GM03348 (cell line): ENCODE measurements at regions not wholly inside any gene's neighbourhood (a gene's known extent, or its start where the extent isn't known, plus 50 kb on each side); places are given as distances from the start of the nearest gene placed in this dataset.

ENCODE experiments used
- DNase-seq: peaks from one replicate; pipeline ENCODE4 v3.0.0; 2012; ENCODE audit warnings: low spot score

DNA sequence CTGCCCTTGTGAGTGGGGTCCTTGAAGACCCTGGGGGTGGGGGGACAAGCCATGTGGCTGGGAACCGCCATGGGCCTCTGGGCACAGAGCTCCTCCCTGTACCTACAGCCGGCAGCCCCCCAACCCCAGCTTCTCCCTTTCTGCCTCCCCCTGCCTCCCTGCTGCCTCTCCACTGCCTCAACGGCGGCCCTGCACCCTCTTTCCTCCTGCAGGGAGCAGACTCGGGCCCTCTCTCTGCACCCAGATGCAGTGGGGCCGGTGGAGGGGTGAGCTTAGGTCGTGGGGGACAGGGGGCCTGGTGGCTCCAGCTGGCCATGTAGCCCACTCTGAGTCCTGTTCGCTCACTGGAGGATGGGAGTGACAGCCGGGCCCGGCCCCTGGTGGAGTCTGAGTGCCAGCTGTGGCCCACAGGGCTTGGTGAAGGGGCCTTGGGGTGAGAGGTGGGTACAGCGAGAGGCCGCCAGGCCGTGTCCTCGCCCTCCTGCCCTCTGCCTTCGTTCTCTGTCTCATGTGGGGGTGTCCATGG lies 139.3 kb upstream of the COL5A1 start:
- DNase-seq: no peak

DNA sequence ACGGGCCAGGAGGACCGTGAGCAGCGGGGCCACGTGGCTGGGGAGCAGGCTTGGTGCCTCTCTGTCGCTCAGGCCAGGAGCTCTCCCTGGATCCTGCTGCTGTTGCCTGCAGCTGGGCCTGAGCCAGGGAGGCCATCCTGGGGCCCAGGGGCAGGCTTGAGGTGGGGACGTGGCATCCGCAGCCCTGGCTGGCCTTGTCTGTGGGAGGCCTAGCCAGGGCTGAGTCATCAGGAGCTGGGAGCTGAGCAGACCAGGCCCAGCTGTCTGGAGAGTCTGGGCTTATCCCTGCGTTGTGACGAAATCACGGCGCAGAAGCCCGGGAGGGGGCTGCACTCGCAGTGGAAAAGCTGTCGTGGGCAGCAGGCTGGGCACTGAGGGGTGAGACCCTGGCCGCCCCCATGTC lies 138.8 kb upstream of the COL5A1 start:
- DNase-seq: peak; percentile 99

DNA sequence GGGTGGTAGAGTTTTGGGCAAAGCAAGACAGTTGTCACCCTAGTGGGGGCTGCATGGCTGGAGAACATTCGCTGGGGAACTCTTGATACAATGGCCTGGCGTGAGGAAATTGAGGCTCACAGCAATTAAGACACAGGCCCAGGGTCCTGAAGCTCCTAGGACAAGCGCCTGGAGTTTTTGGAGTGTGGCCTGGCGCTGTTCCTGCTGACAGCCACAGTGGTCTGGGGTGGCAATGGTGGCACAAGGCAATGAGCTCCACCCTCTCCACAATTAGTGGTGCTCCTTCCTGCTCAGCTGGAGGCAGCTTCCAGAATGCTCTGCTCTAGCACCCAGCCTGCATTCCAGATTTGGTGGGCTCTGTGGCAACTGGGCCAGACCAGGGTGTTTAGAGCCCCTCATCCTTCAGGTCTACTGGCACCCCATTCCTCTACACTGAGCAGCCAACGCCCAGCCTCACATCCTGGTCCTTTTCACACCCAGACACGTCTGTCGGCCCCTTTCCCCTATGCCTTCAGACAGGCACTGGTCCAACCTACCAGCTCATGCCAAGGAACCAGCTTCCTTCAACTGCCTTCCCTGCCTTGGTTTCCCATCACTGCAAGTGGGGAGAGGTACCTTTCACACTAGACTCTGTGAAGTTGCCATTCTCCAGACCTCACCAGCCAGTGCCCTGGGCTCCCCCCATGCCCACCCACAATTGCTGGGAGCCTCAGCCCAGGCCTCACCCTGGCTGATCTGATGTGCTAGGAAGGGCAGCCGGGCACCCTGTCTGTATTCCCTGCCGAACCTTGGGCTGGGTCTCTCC lies 138.1 kb upstream of the COL5A1 start:
- no peak for DNase-seq

DNA sequence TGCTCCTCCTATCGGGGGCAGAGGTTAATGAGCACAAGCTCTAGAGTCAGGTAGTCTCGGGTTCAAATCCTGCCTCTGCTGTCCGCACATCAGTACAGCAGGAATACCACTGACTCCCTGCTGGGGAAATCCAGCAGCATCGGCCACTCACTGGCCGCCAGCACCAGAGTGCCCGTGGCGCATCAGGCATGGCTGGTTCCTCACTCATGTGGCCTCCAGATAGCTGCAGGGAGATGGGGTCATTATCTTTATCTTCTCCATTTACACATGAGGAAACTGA lies 137.6 kb upstream of the COL5A1 start:
- DNase-seq: no peak

DNA sequence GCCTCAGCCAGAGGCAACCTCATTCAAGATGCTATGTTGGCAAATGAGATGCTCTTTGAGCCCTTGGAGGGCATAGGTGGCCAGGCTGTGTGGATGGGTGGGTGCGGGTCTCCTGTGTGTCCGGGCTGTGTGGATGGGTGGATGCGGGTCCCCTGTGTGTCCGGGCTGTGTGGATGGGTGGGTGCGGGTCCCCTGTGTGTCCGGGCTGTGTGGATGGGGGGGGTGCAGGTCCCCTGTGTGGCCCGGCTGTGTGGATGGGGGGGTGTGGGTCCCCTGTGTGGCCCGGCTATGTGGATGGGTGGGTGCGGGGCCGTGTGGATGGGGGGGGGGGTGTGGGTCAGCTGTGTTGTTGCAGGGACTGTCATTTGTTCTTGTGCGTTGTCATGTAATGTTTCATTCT lies 136.6 kb upstream of the COL5A1 start:
- DNase-seq: no peak

DNA sequence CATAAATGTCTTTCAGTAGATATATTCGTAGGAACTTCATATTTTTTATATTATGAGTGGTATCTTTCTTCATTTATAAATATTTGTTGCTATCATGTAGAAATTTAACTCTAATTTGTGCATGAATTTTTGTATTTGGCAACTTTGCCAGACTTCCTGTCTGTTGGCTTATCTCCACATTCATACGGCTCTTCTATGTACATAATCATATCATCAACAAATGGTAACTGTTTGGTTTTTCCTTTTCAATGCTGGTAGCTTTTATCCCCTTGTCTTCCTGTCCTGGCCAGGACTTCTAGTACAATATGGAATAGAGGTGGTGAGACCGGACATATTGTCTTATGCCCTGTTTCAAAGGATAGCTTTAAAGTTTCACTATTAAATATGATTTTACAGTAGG lies 132.3 kb upstream of the COL5A1 start:
- no peak for DNase-seq

DNA sequence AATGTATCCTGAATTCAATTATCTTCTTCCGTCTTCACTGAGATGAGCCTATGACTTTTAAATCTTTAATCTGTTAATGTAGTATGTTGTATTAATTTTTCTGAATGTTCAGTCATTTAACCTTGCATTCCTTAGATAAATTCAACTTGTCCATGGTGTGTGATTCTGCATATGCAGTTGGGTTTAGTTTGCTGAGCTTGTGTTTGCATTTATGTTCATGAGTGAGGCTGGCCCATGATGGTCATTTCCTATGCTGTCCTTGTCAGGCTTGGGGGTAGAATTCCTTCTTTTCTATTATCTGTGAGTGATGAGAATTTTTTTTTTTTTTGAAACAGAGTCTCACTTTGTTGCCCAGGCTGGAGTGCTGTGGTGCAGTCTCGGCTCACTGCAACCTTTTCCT lies 131.8 kb upstream of the COL5A1 start:
- DNase-seq: no peak

DNA sequence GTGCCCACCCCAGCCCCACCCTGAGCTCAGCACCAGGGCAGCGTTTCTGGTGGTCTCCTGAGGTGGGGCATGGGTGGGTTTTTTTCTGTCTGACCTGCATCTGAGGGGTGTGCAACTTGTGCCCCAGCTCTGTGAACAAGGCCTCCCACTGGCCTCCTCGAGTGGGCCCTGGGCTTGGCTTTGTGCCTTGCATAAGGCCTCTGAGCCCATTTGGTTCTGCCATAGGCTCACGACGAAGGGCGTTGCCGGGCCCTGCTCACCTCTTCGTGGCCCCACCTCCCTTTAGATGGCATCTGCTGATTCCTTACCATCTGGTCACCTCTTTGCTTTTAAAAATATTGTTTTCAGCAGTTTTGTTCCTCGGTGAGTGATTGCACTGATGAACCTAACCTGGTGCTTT lies 127.1 kb upstream of the COL5A1 start:
- no peak for DNase-seq

DNA sequence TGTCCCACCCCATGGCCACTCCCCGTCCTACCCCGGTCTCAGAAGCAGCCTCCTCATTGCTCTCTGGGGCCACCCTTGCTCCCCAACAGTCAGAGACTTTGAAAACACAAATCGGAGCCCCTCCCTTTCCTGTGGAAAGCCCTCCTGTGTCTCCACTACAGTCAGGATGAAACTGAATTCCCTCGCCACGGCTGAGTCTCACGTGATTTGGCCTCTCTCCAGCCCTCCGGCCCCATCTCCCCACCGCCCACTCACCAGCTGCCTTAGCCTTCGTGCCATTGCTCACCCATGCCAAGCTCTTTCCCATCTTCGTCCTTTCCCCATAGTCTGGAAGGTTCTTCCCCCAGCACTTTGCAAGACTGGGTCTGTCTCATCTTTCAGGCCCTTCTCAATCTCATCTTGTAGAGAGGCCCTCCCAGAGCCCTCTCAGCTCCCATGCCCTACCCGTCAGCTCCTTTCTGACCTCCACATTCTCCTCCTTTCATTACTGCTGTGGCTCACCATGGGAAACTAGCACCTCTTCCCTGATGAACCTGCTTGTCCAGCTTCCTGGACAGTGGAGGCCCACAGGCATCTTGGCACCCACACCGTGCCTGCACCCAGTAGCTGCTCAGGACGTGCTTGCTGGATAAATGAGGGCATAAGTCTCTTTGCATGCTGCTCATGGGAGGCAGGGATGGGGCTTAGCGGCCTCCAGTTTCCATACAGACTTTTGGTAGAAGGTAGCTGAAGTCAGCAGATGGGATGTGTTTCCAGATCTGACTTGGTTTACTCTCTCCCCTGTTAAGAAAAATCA lies 126.4 kb upstream of the COL5A1 start:
- peak; percentile 47 for DNase-seq

DNA sequence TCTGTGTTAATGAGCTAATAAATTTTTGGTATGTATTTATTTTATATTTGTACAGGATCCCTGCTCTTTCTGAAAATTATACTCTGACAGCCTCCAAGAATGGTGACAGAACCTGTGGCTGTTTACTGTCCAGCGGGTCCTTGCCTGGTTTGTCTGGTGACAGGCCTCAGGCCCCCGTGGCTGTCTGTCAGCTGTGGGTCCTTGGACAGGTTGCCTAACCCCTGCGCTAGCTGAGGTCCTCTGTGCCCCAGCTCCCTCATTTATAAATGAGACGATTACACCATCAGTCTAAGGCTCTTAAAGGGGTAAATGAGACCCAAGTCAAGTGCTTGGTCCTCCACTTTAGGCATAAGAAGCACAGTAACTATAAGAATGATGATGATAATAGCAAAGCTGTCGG lies 125.1 kb upstream of the COL5A1 start:
- no peak for DNase-seq

DNA sequence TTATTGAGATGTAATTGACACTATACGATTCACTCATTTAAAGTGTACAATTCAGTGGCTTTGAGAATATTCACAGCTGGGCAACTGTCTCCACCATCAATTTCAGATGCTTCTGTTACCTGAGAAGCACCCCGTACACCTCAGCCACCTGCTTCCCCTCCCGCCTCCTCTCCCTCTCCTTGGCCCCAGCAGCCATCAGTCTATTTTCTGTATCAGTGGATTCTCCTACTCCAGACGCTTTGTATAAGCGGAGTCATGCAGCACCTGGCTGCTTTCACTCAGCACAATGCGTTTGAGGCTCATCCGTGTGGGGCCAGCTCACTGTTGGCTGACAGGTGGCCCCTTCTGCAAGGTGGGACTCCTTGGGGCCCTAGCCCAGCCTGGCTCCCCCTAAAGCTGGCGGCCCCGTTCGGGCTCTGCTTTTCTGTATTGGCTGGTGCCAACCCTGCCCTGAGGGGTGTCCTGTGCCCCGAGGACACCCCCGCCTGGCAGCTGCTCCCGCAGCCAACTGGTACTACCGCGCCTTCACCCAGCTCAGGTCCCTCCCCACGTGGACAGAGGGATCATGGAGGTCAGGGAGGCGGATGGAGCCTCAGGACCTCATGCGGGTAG lies 124.4 kb upstream of the COL5A1 start:
- no peak for DNase-seq

DNA sequence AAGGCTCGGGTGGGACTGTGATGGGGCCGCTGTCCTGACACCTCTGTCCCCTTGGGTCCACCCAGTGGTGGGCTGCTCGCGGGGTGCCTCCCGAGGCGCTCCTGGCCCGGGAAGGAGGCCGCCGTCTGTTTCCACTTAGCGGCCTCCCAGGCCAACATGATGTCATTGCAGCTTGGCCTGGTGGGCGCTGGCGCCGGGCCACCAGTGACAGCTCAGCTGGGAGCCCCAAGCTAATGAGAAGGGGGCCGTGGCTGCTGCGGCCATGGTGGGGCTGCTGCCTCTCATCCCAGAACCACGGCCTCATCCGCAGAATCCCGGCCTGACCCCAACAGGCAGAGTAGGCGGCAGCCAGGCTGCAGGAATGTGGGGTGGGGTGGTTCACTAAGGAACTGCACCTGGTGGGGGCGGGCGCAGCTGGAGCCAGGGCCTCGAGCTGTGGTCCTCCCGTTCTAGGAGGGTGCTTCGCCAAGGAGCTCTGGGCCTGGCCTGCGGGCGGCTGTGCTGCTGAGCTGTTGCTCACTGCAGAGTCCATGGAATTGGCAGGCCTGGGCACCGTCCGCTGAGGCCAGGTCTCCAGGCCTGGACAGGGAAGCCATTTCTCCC lies 123.5 kb upstream of the COL5A1 start:
- peak; percentile 76 for DNase-seq

DNA sequence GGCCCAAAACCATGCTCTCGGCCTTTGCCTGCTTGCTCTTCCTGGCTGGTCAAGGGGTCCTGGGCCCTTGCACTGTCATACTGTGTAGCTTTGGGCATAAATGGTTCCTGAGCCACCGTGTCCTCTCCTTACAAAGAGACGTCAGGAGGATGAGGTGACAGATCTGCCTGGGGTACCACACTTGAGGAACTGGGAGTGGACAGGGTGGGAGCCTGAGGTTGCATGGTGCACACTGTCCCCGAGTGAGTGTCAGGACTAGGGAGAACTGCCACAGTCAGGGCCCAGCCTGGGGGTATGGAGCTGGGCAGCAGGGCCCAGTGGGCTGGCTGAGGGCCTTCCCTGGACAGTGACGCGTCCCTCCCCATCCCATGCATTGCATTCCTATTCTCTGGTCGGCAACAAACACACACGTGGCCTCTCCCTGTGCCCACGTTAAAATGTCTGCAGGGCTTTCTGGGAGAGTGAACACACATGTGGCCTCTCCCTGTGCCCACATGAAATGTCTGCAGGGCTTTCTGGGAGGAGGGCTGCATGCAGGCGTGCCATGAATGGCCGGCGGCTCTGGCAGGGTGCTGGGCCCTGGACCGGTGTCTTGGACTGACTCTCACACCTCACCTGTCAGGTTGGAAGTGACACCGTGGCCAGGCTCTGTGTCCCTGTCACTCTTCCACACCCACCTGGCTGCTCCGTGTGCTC lies 122.1 kb upstream of the COL5A1 start:
- no peak for DNase-seq

DNA sequence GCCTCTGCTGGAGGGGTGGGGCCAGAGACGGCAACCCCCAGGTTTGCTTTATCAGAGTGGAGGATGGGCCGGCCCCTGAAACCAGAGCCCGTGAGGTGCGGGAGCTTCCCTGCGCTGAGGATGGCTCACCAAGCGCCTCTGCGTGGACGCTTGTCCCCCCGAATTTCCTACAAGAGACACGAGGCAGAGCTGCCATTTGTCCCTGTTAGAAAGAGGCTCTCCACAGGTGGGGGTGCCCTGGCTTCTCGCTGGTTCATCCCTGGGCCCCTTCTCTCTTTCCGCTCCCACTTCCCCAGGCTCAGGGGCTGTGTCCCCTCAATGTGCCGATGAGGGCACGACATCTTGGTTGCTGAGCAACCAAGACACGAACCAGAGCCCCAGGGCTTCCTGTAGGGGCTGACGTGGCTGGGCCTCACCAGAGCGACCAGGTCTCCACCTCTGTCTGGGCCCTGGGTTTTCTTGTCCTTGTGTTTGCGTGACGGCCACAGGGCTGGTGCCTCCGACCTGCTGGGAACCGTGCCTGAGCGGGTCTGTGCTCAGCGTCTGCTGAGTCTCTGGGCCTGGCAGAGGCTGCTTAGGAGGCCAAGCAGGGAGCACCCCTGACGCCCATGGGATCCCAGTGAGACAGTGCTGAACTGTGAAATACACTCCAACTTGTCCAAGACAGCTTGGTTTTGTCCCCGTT lies 119.6 kb upstream of the COL5A1 start:
- DNase-seq: no peak

DNA sequence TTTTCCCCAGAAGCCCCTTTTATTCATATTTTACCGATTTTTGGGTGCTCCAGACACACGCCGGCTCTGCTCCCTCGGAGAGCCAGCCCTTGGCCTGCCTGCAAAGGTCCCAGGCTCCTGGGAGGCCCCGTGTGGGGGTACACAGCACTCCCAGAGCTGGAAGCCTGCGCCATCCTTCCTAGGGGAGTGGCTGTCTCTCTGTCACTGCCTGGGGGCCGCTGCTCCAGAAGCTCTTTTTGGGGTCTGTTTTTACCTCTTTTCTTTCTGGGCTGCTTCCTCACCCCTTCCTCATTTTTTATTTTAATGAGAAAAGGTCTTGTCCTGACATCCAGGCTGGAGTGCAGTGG lies 119.1 kb upstream of the COL5A1 start:
- no peak for DNase-seq

DNA sequence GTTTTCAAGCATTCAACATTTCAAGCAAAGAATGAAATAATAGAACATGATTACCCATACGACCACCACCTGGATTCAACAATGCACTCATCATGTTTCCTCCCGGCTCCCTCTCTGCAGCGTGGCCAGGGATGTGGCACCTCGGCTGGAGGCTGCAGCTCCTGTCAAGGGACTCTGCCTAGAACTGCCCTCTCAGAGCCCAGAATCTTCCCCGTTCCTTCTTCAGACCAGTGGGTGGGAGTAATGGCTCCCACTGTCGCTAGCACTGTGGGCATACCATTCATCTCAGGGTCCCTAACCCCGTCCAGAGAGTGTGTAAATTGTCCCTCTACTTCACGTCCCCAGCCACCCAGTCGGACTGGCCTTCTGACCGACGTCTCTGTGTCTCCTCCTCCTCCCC lies 118.6 kb upstream of the COL5A1 start:
- no peak for DNase-seq

DNA sequence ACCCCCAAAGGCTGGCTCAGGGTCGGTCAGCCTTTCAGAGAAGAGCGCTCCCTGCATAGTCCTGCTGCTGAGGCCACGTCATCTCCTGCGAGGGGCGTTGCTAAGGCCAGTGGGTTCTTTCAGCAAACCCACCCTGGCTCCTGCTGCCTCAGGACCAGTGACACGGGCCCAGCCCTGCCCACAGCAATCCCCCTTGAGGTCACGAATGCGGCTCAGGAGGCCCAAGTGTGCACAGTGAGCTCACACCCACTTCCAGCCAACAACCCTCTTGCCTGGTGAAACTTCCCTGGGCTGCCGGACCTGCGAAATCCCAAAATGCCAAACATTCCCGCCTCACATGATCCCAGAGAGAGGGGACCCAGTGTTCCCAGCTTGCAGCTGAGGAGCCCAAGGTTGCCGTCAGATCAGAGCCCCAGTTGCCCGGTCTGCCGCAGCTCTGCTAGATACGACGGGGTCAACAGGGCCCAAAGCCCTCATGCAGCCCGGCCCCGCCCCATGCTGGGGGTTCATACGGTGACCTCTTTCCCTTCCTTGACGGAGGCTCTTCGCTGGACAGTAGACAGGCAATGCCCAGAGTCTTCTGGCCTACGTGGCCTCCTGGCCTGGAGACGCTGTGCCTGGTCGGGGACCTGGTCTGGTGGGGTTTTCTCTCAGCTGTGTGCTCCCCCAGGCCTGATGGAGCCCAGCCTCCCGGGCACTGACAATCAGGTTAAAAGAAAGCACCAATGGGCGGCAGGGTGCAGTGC lies 116.4 kb upstream of the COL5A1 start:
- DNase-seq: no peak

DNA sequence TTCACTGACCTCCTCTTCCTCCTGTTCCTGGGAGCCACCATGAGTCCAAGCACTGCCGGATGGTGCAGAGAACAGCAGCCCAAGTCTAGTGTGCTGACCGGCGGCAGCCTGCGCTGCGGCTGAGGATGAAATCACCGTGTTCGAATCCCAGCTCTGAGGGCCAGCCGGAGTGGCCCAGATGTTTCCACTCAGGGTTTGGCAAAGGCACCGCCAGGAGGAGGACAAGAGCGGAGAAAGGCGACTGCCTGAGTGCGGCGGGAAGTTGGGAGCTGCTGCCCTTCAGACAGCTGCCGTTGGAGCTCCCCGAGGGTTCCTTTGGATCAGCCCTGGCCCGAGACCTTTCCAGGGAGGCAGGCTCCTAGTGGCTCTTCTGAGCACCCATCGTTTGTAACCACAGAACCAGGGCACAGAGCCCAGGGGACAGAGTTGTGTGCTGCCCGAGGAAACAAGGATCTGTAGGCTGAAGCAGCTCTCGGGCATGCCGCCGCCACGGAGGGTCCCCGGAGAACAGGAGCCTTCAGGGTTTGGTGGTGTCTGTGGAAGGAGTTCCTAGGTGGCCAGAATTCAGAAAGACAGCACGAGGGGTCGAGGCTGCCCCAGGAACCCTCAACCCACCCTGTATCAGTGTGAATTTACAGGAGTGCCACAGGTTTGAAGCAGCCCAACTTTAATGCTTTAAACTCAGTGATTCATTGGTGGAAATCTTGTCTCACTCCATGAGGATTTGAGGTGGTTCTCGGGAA lies 115.6 kb upstream of the COL5A1 start:
- peak; percentile 85 for DNase-seq

DNA sequence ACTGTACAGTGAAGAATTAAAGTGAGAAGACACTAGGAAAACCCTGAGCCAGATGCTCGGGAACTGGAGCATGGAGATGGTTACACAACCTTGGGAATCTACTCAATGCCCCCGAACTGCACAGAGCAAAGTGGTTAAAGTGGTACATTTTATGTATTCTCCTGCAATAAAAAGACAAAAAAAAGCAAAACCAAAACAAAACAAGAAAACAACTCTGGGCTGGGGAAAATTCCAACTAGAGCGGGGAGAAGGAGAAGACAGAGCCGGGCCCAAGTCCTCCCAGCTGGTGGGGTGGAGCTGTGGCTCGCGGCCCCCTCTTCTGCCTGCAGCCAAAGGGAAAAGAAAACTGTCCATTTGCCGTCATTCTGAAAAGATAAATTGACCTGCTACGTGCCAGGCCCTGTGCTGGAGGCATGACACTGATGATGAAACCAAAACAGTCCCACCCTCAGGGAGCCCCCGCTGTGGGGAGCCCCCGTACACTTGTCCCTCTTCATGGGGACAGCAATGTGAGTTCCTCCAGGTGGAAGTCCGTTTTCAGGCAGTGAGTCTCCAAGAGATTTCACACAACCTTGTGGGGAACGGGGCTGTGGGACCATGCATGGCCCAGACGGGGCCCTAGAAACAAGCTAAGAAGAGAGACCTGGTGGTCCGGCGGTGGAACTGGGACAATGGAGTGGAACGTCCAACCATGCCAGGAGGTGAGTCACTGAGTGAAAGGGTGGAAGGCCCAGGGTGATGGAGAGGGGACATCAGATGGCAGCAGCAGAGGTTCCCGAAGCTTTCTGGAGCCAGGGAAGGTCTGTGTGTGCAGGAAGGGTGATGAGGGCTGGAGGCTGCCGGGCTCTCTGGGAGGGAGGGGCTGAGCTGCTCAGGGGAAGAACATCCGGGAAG lies 114.8 kb upstream of the COL5A1 start:
- peak; percentile 73 for DNase-seq
